T47D (cell line): ENCODE measurements at regions not wholly inside any gene's neighbourhood (a gene's known extent, or its start where the extent isn't known, plus 50 kb on each side); places are given as distances from the start of the nearest gene placed in this dataset.

Experiments
- DNase-seq, 2 experiments: peaks; one replicate each; pipeline versions ENCODE4 v3.0.0 to v3.0.0-alpha.2; 2011 to 2012; ENCODE audit warnings: low read depth in 1 of 2, low spot score in 1 of 2
- JUND ChIP-seq: IDR thresholded peaks from 2 replicates; pipeline ENCODE4 v1.6.1; 2012; ENCODE audit warnings: low read depth
- in situ Hi-C: cut with HindIII; loops from 2 replicates; pipeline ENCODE4 v1.10.0; 2016; ENCODE audit warnings: low sequenced_read_pairs, low pct_unique_long_range_greater_than_20kb

DNA sequence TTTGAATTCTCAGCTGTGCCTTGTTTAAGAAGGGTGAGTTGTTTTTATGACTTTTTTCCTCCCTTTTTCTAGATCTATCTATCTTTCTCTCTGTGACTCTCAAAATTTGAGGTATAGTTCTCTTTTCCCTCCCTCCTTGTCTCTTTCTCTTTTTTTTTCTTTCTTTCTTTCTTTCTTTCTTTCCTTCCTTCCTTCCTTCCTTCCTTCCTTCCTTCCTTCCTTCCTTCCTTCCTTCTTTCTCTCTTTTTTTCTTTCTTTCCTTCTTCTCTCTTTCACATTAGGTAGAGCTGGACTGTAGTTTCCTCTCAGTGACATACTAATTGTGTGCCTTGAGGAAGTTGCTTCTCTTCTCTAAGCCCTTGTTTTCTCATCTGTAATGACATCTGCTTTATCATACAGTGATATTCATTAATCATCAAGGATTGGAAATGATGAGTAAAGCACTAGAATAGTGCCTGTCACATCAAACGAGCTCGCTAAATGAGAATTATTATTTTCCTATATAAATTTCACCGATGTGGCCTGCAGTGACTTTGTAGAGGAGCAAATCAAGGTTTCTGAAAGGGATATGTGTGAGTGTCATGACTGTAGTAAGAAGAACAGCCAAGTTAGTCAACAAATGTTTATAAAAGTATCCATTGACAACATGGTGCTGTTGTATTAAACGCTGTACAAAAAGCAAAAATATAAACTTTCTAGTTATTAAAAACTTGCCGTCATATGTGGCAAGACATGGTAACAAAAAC lies 78.9 kb upstream of the SLC38A2 start:
- no peak for DNase-seq
- in situ Hi-C loops = no loop called here
- TF ChIP-seq JUND = no peak

DNA sequence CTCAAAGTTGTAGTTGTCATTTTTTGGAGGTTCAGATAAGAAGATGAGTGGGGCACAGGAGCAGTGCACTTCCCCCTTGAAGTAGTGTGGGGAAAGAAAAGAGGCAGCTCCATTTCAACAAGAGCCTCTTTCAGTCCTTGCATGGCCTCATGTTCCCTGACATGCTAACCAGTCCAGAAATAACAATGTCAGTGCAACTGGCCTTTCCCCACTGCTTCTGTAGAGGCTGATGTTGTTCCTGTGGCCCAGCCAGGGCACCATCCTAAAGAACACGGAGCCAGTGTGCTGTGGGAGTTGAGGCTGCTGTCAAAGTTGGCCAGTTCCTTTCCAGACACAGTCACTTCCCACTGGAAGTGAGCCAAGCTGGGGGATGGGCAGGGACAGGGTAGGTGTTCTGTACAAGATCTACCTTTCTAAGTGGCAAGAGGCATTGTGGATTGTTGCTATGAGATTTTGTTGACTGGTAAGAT lies 77.7 kb upstream of the SLC38A2 start:
- no peak for TF ChIP-seq JUND
- DNase-seq = peak in 1 of 2 experiments; percentile 69
- in situ Hi-C loops = no loop called here

DNA sequence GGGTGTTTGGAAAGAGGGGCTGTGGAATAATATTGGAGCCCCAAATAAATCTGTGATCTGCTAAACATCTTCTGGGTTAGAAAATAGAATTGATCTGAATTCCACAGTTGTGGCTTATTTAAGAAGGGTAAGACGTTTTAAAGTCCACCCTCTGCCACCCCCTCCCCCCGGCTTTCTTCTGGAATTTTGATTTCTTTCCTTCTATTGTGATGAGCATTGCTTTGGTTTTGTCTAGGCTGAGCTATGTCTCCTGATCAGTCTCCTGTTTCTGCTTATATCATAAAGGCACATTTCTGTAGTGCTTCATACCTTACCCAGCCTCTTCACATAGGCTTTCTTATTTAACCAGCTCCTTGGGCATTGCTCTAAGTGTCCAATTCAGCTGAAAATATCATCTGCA lies 77.3 kb upstream of the SLC38A2 start:
- TF ChIP-seq JUND = no peak
- DNase-seq = no peak
- in situ Hi-C loops = no loop called here

DNA sequence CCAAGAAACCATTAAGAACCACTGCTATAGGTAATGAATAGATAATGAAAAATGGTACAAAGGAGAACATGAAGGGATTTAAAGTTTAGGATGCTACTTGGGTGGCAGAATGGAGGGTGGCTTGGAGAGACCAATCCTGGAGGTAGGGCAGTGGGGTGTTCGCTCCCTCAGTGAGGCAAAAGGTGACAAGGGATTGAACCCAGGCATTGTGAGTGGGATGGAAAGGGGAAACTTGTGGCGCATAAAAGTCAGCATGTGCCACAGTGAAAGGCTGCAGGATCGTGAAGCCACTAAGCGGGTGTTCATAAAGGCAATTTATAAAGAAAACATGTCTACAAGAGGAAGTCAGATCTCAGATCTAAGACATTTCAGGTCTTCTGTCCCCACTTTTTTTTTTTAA lies 76.7 kb upstream of the SLC38A2 start:
- no peak for TF ChIP-seq JUND
- no peak for DNase-seq
- in situ Hi-C loops = no loop called here

DNA sequence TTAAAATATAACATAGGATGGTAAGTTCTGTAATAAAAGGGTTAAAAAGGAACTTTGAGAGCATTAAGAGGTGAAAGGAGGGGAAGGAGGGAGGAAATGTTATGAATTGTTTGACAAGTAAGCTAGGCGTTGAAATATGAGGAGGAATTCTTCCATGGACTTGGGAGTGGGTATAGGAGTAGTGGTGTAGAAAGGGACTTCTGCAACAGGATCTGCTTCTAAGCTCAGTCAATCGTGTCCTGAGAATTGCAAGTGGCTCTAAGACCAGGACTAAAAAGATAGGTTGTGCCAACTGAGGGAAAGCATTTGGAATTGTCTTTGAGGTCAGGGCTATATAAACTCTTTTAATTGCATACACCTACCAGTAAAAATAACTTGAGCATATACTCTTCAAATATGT lies 74.1 kb upstream of the SLC38A2 start:
- peak in 1 of 2 experiments; percentile 46 for DNase-seq
- in situ Hi-C loops = no loop called here
- TF ChIP-seq JUND = no peak; the same call in 1 of the 2 replicates

DNA sequence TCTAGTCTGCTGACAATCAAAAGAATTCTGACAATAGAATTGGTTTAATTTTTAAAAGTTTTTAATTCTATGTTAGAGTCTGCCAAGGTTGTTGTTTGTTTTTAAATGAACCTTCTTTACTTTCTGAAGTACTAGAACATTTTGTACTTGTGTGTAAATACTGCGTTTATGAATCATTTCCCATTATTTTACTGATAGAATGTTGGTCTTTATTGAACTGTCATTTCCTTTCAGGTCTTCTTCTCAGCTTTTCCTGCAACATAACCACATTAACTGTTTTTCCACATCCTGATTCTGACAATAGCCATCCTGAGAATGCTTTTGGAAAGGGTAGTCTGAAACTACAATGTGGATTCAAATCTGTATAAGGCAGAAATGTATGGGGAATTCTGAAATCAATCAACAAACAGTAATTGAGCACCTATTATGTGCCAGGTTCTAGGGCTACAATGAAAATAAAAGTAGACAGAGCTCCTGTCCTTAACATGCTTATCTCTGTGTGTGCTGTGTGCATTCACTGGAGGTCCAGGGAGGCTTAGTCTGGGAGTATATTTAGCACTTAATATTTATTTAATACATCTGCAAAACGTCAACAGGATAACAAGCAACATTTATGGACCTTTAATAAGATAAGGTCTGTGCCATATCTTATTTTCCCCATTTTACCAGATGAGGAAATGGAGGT lies 73.1 kb upstream of the SLC38A2 start:
- in situ Hi-C loops = no loop called here

DNA sequence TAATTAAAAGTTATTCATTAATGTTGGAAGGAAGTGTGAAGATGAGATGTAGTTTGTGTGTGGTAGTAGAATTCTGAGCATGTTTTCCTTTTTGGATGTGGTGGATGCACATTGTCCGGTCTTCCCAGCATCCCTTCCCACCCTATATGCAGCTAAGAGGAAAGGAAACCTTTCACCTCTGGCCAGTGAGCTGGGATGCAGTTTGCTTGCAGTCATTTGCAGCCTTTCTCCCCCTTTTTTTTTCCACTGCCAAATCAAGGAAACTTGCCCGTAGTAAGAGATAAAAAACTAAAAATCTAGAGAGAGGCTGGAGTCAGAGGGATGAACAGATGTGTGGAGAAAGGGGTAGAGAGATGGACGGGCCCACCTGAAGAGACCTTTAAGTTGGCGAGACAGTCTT lies 72.5 kb upstream of the SLC38A2 start:
- TF ChIP-seq JUND = no peak
- DNase-seq = no peak
- in situ Hi-C loops = no loop called here

More for the DNA sequence above, 73.1 kb upstream of the SLC38A2 start:
- DNase-seq = no peak
- no peak for TF ChIP-seq JUND

DNA sequence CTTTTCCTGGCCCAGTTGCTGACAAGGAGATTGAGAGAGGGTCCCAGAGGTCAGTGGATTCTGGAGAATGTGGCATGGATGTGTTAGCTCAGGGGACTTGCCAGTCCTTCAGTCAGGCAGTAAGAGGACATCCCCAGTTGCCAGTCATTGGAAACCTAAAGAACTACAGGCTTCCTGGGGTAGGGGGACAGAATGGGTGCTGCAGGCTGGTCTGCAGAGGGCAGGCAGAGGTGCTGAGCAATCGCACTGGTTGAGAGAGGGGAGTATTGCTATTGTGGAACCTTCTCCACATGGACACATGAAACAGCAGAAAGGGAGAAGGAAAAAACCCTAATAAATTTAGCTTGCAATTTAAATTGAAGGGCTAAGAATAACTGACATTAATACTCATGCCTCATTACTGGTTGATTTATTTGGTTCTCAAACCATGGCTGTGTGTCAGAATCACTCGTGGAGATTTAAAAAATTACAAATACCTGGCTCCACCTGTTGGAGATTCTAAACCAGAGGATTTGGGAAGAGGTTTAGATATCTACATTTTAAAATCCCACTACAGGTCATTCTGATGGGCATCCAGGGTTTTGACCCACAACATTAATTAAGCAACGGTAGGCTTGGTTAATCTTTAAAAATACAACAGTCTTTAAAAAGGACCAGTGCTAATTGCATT lies 71.2 kb upstream of the SLC38A2 start:
- in situ Hi-C loops = no loop called here
- DNase-seq = no peak
- TF ChIP-seq JUND = no peak

DNA sequence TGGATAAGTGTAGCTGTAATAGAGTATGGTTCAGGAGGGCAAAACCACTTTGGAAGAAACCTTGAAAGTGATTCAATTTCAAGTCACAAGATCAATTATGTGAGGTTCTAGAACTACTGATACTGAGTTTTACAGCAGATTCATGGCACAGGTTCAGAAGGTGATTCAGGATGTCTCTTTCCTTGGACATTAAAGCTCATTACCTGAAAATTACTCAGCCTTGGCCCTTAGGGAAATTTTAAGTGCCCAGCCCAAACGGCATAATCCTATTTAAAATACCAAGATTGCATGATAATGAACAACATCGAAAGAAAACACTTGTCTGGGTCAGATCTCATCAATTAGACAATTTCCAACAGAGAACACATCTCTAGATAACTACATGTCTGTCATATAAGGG lies 70.2 kb upstream of the SLC38A2 start:
- TF ChIP-seq JUND = no peak
- in situ Hi-C loops = no loop called here
- no peak for DNase-seq

DNA sequence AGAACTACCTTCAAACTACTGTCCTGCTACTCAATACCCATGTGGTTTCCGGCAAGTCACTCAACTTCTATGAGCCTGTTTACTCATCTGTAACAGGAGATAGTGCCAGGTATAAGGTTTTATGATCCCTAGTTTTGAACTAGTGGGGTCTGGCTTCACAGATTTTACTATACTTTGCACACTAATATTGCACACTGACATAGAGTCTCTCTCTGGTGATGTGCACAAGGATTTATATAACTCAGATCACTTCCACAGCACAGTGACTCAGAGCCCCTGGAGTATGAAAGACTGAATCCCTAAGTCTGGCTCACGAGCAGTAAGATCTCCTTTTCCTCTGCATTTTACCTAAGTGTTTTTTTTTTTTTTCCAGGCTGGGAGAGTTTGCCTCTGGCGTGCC lies 69.7 kb upstream of the SLC38A2 start:
- DNase-seq = no peak
- TF ChIP-seq JUND = no peak
- in situ Hi-C loops = no loop called here

DNA sequence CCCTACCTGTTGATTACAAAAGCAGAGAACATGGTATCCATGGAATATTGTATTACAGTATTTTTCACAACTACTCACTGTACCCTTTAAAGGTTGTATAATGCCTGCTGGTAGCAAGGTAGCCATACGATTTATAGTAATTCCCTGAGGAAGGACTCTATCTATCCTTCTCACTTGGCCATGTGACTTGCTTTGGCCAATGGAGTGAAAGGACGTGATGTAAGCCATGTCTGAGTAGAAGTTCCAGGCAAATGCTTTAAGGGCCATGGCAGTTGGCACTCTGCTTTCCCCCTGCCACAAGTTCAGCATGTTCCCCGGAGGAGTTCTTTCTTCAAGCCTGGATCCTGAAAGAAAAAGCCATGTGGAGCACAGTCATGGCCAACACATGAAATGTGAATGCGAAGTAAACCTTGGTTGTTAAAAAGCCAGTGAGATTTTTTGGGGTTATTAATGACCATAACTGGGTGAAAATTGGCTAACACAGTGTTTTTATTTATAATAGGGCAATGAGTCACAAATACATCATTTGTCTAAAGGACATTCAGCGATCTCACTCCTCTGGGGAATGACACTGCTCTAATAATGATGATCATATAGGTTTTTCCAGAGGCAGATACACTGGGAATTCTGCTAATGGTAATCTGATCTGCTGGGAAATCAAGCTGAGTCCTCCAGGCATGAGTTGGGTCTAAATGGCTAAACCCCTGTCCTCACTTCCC lies 67.4 kb upstream of the SLC38A2 start:
- in situ Hi-C loops = no loop called here
- no peak for TF ChIP-seq JUND
- DNase-seq = no peak

DNA sequence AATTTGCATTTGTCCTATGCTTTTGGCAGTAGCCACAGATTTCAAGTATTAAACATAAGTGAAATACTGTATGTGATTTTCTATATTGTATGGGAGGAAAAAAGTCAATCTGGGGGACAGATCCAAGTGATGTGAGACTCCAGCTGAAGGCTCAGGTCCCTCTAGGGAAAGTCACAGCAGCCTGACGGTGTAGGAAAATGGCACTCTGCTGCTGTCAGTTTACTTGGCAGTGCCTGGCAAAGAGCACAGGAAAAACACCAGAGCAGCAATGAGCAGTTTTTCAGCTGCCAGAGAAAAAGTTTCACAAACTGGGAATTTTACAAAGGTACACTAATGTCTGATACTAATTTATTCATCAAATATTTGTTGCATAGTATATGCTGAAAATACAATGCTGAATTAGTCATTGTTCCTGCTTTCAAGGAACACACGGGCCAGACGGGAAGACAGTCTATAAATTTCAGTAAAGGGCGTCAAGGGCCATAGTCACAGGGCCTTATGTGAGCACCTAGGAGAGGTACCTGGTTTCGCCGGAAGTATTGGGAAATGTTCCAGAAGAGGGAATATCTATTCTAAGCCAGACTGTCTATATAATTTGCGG lies 66.2 kb upstream of the SLC38A2 start:
- in situ Hi-C loops = no loop called here
- DNase-seq = no peak
- TF ChIP-seq JUND = no peak
